ENCODE measurements at regions not wholly inside any gene's neighbourhood (a gene's known extent, or its start where the extent isn't known, plus 50 kb on each side); places are given as distances from the start of the nearest gene placed in this dataset.

- no peaks in the 10 kb centered on the region for H3K9me3 ChIP-seq (ENCODE audit: low read length)
- H2AFZ ChIP-seq (ENCODE audit: low read length), result no peak overlapping the region
- H3K4me1 ChIP-seq (ENCODE audit: insufficient read depth, low read length), result peaks cover 5% of the 10 kb centered on the region; the same call in 1 of the 2 replicates
- intact Hi-C loops (cut with micrococcal nuclease), result no loop called here
- no peaks in the 10 kb centered on the region for H3K36me3 ChIP-seq (ENCODE audit: low read depth, low read length)
- H3F3A ChIP-seq (ENCODE audit: low read length, unreplicated experiment), result no peaks in the 10 kb centered on the region
- no peak overlapping the region for H3K27ac ChIP-seq (ENCODE audit: low read length)
- TF ChIP-seq CTCF (conservative IDR thresholded peaks at IDR 0.05; ENCODE audit: low read depth, low read length) (no peak), EZH2phosphoT487 (IDR thresholded peaks at IDR 0.05; ENCODE audit: borderline replicate concordance, low read length) (no peak), EZH2 (IDR thresholded peaks at IDR 0.05; ENCODE audit: low read length, unreplicated experiment) (no peak)
- ATAC-seq (no peak), DNase-seq (no peak)
- no peak overlapping the region for H3K9ac ChIP-seq (ENCODE audit: low read length)
- ChIA-PET CTCF (no interaction called here), POLR2A (ENCODE audit: unreplicated experiment) (no interaction called here)
- H3K79me2 ChIP-seq (ENCODE audit: low read length), result no peaks in the 10 kb centered on the region
- no peak overlapping the region for H3K4me2 ChIP-seq (ENCODE audit: low read length)
- H4K20me1 ChIP-seq (ENCODE audit: low read length), result no peaks in the 10 kb centered on the region
- H3K4me3 ChIP-seq (ENCODE audit: low read length), result no peak overlapping the region
- H3K9me2 ChIP-seq (replicated peaks; ENCODE audit: low read length), result no peaks in the 10 kb centered on the region
- H3K27me3 ChIP-seq (ENCODE audit: low read length), result no peaks in the 10 kb centered on the region
- no TSS peak for BruUV-seq (replicated peaks)
These were observed 60.8 kb upstream of the SORCS2 start for GRCh38 chr4:7131498-7132031.

- Histone ChIP-seq H3K79me2 (ENCODE audit: low read length) (no peaks in the 10 kb centered on the region), H4K20me1 (ENCODE audit: low read length) (no peaks in the 10 kb centered on the region), H2AFZ (ENCODE audit: low read length) (no peak overlapping the region), H3F3A (ENCODE audit: low read length, unreplicated experiment) (no peaks in the 10 kb centered on the region), H3K36me3 (ENCODE audit: low read depth, low read length) (no peaks in the 10 kb centered on the region), H3K9me3 (ENCODE audit: low read length) (no peaks in the 10 kb centered on the region), H3K9me2 (replicated peaks; ENCODE audit: low read length) (no peaks in the 10 kb centered on the region), H3K9ac (ENCODE audit: low read length) (no peak overlapping the region), H3K4me1 (ENCODE audit: insufficient read depth, low read length) (peaks cover 5% of the 10 kb centered on the region; the same call in 1 of the 2 replicates), H3K27me3 (ENCODE audit: low read length) (no peaks in the 10 kb centered on the region), H3K4me2 (ENCODE audit: low read length) (no peak overlapping the region), H3K4me3 (ENCODE audit: low read length) (no peak overlapping the region), H3K27ac (ENCODE audit: low read length) (no peak overlapping the region)
- ChIA-PET CTCF (no interaction called here), POLR2A (ENCODE audit: unreplicated experiment) (no interaction called here)
- ATAC-seq (no peak), DNase-seq (no peak)
- intact Hi-C loops (cut with micrococcal nuclease), result no loop called here
- TF ChIP-seq CTCF (conservative IDR thresholded peaks at IDR 0.05; ENCODE audit: low read depth, low read length) (no peak), EZH2 (IDR thresholded peaks at IDR 0.05; ENCODE audit: low read length, unreplicated experiment) (no peak), EZH2phosphoT487 (IDR thresholded peaks at IDR 0.05; ENCODE audit: borderline replicate concordance, low read length) (no peak)
- no TSS peak for BruUV-seq (replicated peaks)
These were observed 61.6 kb upstream of the SORCS2 start for GRCh38 chr4:7130621-7131211.

GRCh38 chr4:7129871-7130620 is 62.2 kb upstream of the GRPEL1 start:
- no peak overlapping the region for H3K4me2 ChIP-seq (ENCODE audit: low read length)
- BruUV-seq (replicated peaks), result no TSS peak
- no peaks in the 10 kb centered on the region for H3K36me3 ChIP-seq (ENCODE audit: low read depth, low read length)
- TF ChIP-seq EZH2 (IDR thresholded peaks at IDR 0.05; ENCODE audit: low read length, unreplicated experiment) (no peak), CTCF (conservative IDR thresholded peaks at IDR 0.05; ENCODE audit: low read depth, low read length) (no peak), EZH2phosphoT487 (IDR thresholded peaks at IDR 0.05; ENCODE audit: borderline replicate concordance, low read length) (no peak)
- intact Hi-C loops (cut with micrococcal nuclease), result no loop called here
- H3F3A ChIP-seq (ENCODE audit: low read length, unreplicated experiment), result no peaks in the 10 kb centered on the region
- CTCF ChIA-PET, result no interaction called here
- DNase-seq, result no peak
- POLR2A ChIA-PET (ENCODE audit: unreplicated experiment), result no interaction called here
- no peak for ATAC-seq
- H4K20me1 ChIP-seq (ENCODE audit: low read length), result no peaks in the 10 kb centered on the region
- H3K4me1 ChIP-seq (ENCODE audit: insufficient read depth, low read length), result peaks cover 9% of the 10 kb centered on the region
- no peak overlapping the region for H3K9ac ChIP-seq (ENCODE audit: low read length)
- H3K9me2 ChIP-seq (replicated peaks; ENCODE audit: low read length), result no peaks in the 10 kb centered on the region
- no peaks in the 10 kb centered on the region for H3K9me3 ChIP-seq (ENCODE audit: low read length)
- H3K27ac ChIP-seq (ENCODE audit: low read length), result no peak overlapping the region
- H3K4me3 ChIP-seq (ENCODE audit: low read length), result no peak overlapping the region
- no peaks in the 10 kb centered on the region for H3K79me2 ChIP-seq (ENCODE audit: low read length)
- no peaks in the 10 kb centered on the region for H3K27me3 ChIP-seq (ENCODE audit: low read length)
- no peak overlapping the region for H2AFZ ChIP-seq (ENCODE audit: low read length)

All from PC-3 (cell line).